NCI-H1105 treated with DMSO at 0.1 percent for 48 hours (cell line): ENCODE measurements at regions not wholly inside any gene's neighbourhood (a gene's known extent, or its start where the extent isn't known, plus 50 kb on each side); places are given as distances from the start of the nearest gene placed in this dataset.
"Not testable (repeated sequence)": the region's sequence is repeated elsewhere in the genome, so short reads cannot be mapped to it uniquely, and the experiment has no call there.

Source experiments
- DNase-seq: peaks from one replicate; lab custom pipeline; 2025; lab: John Stamatoyannopoulos, UW

GRCh38 chr15:62407962-62408361, 242.9 kb upstream of the C2CD4B start:
- DNase-seq: no peak

GRCh38 chr15:62409466-62409865, 244.4 kb upstream of the C2CD4B start:
- no peak for DNase-seq

- DNase-seq: no peak
Measured at GRCh38 chr15:62412686-62413085, 247.6 kb upstream of the C2CD4B start.

- no peak for DNase-seq
Measured at GRCh38 chr15:62413153-62413552, 248.1 kb upstream of the C2CD4B start.

GRCh38 chr15:62413786-62414185, 248.7 kb upstream of the C2CD4B start:
- DNase-seq: no peak

GRCh38 chr15:62415498-62415897, 250.4 kb upstream of the C2CD4B start:
- DNase-seq: no peak

DNA sequence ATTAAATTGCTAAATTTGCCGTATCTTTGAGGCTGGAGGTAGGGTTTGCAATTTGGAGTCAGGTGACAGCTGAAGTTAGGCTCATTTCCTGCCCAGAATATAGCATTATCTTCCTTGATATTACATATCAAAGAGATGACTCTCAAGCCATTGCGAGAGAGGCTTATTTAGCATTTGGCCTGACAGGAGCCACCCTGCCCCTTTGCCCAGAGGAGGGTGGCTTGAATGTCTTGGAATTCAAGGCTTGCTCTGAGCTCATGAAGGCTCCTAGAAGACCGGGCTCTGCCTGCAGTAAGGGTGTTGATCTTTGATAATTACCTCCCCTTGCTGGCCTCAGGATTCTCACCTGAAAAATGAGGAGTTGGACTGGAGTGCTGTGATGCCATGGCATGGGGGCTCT, 251.4 kb upstream of the C2CD4B start:
- DNase-seq: no peak

- DNase-seq: no peak
Measured at GRCh38 chr15:62417439-62417838, 252.4 kb upstream of the C2CD4B start.

- not testable (repeated sequence) for DNase-seq
Measured at GRCh38 chr15:62418496-62418895, 253.4 kb upstream of the C2CD4B start.

DNA sequence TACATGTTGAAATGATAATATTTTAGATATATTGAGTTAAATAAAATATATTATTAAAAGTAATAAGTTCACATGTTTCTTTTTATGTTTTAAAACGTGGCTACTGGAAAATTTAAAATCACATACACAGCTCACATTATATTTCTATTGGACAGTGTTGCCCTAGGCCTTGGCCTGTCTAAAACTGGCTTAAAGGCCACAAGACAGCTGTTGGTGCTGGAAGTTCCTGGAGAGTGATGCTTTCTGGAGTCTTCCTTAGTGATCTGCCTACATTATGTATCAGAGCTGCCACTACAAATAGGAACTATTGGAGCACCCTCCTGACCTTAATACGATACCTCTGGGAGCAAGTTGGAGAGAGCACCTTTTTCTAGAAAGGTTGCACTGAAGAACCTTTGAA, 254.1 kb upstream of the C2CD4B start:
- DNase-seq: no peak

- DNase-seq: not testable (repeated sequence)
Measured at GRCh38 chr15:62420371-62420770, 255.3 kb upstream of the C2CD4B start.

GRCh38 chr15:62421289-62421688, 256.2 kb upstream of the C2CD4B start:
- no peak for DNase-seq

GRCh38 chr15:62426387-62426956, 261.4 kb upstream of the C2CD4B start:
- DNase-seq: no peak

- no peak for DNase-seq
Measured at GRCh38 chr15:62428259-62428658, 263.2 kb upstream of the C2CD4B start.

GRCh38 chr15:62428851-62429598, 263.9 kb upstream of the C2CD4B start:
- DNase-seq: no peak

DNA sequence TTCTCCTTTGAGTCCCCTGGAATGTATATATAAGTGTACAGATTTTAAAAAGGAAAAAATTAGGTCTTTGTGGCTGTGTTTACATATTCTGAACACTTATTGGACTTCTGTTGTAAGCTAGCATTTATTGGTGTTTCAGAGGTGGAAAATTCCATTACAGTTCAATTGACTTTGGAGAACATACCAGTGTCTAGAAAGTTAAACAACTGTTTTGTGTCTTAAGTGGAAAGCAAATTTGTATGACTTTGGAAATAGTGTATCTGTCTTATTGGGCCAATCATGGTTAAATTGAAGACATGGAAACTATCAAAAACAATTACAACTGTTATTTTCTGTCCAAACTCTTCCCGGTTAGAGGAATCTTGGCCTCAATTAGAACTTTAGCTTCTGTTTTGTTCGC, 265.0 kb upstream of the C2CD4B start:
- DNase-seq: no peak

DNA sequence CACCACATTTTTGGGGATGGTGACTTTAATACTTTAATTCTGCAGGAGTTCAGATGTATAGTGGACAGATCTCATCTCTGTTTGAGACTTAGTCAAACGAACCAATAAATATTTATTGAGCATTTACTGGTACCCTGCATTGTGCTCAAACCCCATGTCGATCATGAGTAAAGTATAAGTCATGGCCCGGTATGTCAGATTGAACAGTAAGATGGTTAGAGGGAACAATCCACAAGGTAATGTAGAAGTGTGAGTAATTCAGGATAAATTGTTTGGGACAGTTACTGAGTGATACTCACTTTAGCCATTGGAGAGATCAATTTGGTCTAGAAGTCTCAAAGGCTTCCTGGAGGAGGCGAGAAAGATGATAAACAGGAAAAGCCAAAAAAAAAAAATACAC, 265.5 kb upstream of the C2CD4B start:
- DNase-seq: no peak

DNA sequence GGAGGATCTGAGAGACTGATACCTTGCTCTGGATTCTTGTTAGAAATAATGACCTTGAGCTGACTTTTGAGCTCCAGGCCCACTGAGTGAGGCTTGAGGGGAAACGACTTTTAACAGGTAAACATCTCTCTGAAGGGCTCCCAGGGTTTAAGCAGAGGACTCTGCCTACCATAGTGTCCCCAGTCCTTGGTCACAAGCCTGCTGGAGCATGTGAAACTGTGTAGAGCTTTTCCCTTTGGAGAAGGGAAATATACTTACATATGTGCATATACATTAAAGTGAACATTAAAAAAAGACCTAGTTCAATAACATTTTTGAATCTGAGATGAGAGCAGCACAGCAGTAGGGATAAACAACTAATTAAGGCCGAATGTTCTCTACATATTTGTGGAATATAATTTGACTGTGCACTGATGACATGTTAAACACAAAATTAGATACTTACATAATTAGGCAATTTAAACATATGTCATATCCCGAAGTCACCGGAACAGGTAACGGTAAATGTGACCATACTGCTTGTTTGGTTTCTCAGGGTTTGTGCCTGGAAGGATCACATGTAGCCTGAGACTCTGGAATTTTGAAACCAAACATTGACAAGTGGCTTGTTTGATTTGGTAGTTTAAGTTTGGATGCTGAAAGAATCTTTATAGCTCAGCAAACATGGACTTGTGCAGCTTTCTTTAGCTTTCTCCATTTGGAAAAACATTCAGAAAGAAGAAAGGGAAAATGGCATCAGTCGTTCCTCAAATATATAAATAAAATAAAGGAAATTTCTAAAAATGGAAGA, 266.1 kb upstream of the C2CD4B start:
- DNase-seq: no peak

GRCh38 chr15:62431817-62432216, 266.7 kb upstream of the C2CD4B start:
- no peak for DNase-seq

DNA sequence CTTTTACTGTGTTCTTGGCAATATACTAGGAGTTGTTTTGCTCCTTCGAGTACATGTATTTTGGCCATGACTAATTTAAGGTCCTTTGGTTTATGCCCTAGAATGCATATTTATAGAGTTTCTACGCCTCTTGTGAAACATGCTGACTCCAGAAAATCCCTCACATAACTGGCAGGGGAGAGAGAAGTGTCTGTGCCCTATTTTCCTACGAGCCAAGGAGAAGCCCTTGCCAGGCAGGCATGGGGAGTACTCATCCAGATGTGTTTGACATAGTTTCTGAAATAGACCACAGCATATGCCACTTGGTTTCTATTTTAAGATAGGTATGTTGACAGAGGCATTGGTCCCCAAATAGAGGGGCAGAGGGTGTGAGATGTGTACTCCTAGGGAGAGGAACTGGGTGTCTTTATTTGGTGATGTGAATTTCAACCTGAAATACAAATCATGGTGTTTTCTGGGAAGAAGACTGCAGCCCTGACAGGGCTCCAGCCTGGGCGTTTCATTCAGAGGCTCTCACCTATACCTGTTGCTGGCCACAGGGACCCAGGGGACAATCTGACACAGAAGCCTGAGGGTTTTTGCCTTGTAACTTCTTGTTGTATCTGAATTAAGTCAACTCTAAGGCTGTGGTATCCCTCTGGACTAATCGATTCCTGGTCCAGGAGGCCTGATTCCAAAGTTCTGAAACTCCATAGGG, 267.8 kb upstream of the C2CD4B start:
- DNase-seq: no peak

DNA sequence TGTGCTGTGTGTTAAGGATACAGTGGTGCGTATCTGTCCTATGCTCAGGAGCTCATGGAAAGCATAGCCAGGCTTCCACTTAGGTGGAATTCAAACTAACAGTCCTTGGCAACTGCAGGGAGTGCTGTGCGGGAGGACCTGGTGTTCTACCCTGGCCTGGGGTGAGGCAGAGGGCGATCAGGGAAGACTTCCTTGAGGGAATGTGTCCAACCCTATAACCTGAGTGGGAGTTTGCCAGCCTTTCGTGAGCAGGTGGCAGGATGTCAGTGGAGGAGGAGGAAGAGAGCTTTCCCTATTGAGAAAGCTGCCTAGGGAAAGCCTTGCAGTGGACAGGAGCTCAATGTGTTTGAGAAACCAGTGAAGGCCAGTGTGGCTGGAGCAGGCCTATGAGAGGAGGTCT, 271.1 kb upstream of the C2CD4B start:
- no peak for DNase-seq

DNA sequence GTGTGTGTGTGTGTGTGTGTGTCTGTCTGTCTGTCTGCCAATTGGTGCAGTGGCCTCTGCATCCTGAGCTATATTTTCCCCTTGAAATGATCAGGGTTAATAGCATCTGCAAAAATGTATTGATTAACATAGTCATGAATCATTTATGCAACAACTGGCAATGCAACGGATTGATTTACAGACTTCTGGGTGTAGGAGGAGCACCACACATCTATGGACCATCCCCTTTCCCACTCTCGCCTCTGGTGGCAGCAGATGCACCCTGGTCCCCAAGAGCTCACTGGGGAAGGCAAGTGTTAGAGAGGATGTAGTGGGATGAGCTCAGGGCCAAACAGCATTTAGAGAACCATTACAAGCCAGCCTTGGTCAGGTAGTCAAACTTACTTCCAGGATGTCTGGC, 272.7 kb upstream of the C2CD4B start:
- no peak for DNase-seq
